Heart left ventricle (tissue), 13 donors: ENCODE measurements at regions not wholly inside any gene's neighbourhood (a gene's known extent, or its start where the extent isn't known, plus 50 kb on each side); places are given as distances from the start of the nearest gene placed in this dataset.

Source experiments
- POLR2A ChIP-seq, 2 donors: fragments of 450-650 bp; IDR thresholded peaks; one replicate each; pipeline ENCODE4 v1.6.1; 2017; ENCODE audit warnings: antibody characterized with exemption in 2 of 2, mild to moderate bottlenecking in 2 of 2, moderate library complexity in 2 of 2
- TF ChIP-seq, protein P1 (sequence below), 12 donors: fragments of 200-600 bp; sonication (generic) in 4 of 12; IDR thresholded peaks; one replicate each; pipeline versions ENCODE4 v1.5.0 to v1.8.0; 2018 to 2022; ENCODE audit warnings: antibody characterized with exemption in 12 of 12, mild to moderate bottlenecking in 5 of 12
- donor health status: ischemic (EF 13 %, LVEDD 7.1; RV severe dilation, severe dysfunction).
- donor health status: DM: no; HTN: yes; CAD: no.
- donor health status: DM: no; HTN: no; CAD: no.
- donor health status: ischemic (EF 25% LVEDD 6.9; RV normal size, moderate dysfunction).
- donor health status: ischemic (EF 25% LVEDD 5.7; RV mildly dilated, moderate dysfunction).
- donor health status: ischemic (EF 35%, LVEDD 5.7; RV mildly dilated, moderate dysfunction).
- donor health status: nonischemic (EF 11% LVEDD 7.7; RV severe dilation, severe dysfunction).
- donor health status: DM: yes; HTN: yes; CAD: no.
- donor health status: PGD.
- donor health status: ischemic (EF 29% LVEDD 5.4; RV normal size, mild dysfunction).
- donor health status: nonischemic (EF 23%, LVEDD 6.1; RV moderate dilation, normal function).

GRCh38 chr1:172939475-172939874 is 111.3 kb downstream of the TNFSF18 start:
- TF ChIP-seq, protein P1, sequence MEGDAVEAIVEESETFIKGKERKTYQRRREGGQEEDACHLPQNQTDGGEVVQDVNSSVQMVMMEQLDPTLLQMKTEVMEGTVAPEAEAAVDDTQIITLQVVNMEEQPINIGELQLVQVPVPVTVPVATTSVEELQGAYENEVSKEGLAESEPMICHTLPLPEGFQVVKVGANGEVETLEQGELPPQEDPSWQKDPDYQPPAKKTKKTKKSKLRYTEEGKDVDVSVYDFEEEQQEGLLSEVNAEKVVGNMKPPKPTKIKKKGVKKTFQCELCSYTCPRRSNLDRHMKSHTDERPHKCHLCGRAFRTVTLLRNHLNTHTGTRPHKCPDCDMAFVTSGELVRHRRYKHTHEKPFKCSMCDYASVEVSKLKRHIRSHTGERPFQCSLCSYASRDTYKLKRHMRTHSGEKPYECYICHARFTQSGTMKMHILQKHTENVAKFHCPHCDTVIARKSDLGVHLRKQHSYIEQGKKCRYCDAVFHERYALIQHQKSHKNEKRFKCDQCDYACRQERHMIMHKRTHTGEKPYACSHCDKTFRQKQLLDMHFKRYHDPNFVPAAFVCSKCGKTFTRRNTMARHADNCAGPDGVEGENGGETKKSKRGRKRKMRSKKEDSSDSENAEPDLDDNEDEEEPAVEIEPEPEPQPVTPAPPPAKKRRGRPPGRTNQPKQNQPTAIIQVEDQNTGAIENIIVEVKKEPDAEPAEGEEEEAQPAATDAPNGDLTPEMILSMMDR (IDR thresholded peaks at IDR 0.05): no peak
- TF ChIP-seq POLR2A (IDR thresholded peaks at IDR 0.05): no peak
